Activated effector memory CD4-positive, alpha-beta T cell treated with anti-CD3 and anti-CD28 coated beads, Interleukin-2, amount 50 U/mL, for 16 hours (primary cell): ENCODE measurements at regions not wholly inside any gene's neighbourhood (a gene's known extent, or its start where the extent isn't known, plus 50 kb on each side); places are given as distances from the start of the nearest gene placed in this dataset.

ENCODE experiments used
- DNase-seq: peaks from one replicate; pipeline ENCODE4 v3.0.0-alpha.2; 2020

- DNase-seq = no peak
Observed at GRCh38 chr20:21033817-21034216, 72.3 kb downstream of the LINC00237 start.

- DNase-seq = no peak
Observed at GRCh38 chr20:21031666-21032065, 74.5 kb downstream of the LINC00237 start.

- no peak for DNase-seq
Observed at GRCh38 chr20:21029341-21029740, 76.8 kb downstream of the LINC00237 start.

GRCh38 chr20:21028921-21029320 lies 77.2 kb downstream of the LINC00237 start:
- no peak for DNase-seq

GRCh38 chr20:21028436-21028835 lies 77.7 kb downstream of the LINC00237 start:
- DNase-seq = no peak

GRCh38 chr20:21027569-21027968 lies 78.6 kb downstream of the LINC00237 start:
- no peak for DNase-seq

GRCh38 chr20:21026951-21027350 lies 79.2 kb downstream of the LINC00237 start:
- no peak for DNase-seq

GRCh38 chr20:21024420-21024819 lies 81.7 kb downstream of the LINC00237 start:
- DNase-seq = no peak

GRCh38 chr20:21022925-21023324 lies 83.2 kb downstream of the LINC00237 start:
- no peak for DNase-seq

- DNase-seq = no peak
Observed at GRCh38 chr20:21021472-21021790, 84.7 kb downstream of the LINC00237 start.

GRCh38 chr20:21020659-21021471 lies 85.3 kb downstream of the LINC00237 start:
- no peak for DNase-seq

GRCh38 chr20:21019814-21020658 lies 86.1 kb downstream of the LINC00237 start:
- DNase-seq = no peak

GRCh38 chr20:21019468-21019813 lies 86.7 kb downstream of the LINC00237 start:
- no peak for DNase-seq

GRCh38 chr20:21018576-21018975 lies 87.6 kb downstream of the LINC00237 start:
- DNase-seq = no peak

GRCh38 chr20:21017528-21018085 lies 88.6 kb downstream of the LINC00237 start:
- DNase-seq = no peak

GRCh38 chr20:21016751-21017150 lies 89.4 kb downstream of the LINC00237 start:
- DNase-seq = no peak

- DNase-seq = no peak
Observed at GRCh38 chr20:21014528-21014927, 91.6 kb downstream of the LINC00237 start.

GRCh38 chr20:21008951-21009350 lies 97.2 kb downstream of the LINC00237 start:
- DNase-seq = no peak

- no peak for DNase-seq
Observed at GRCh38 chr20:21006611-21007010, 99.5 kb downstream of the LINC00237 start.

- DNase-seq = no peak
Observed at GRCh38 chr20:21004386-21005076, 101.6 kb downstream of the LINC00237 start.

- no peak for DNase-seq
Observed at GRCh38 chr20:21003902-21004301, 102.3 kb downstream of the LINC00237 start.

GRCh38 chr20:21002486-21002885 lies 103.7 kb downstream of the LINC00237 start:
- DNase-seq = no peak

GRCh38 chr20:20993372-20993771 lies 112.8 kb downstream of the LINC00237 start:
- no peak for DNase-seq
